Activated CD4-positive, alpha-beta T cell treated with anti-CD3 and anti-CD28 coated beads, Interleukin-2, amount 50 U/mL, for 48 hours (primary cell): ENCODE measurements at regions not wholly inside any gene's neighbourhood (a gene's known extent, or its start where the extent isn't known, plus 50 kb on each side); places are given as distances from the start of the nearest gene placed in this dataset.

Experiments used
- DNase-seq, 2 experiments: peaks; one replicate each; pipeline ENCODE4 v3.0.0-alpha.2; 2020

GRCh38 chr1:228979325-228979699 lies 244.0 kb downstream of the RHOU start:
- DNase-seq, result no peak

- no peak for DNase-seq
Measured at GRCh38 chr1:228979774-228980173, 244.5 kb downstream of the RHOU start.

- DNase-seq, result no peak
Measured at GRCh38 chr1:228980232-228980937, 245.1 kb downstream of the RHOU start.

- no peak for DNase-seq
Measured at GRCh38 chr1:228982637-228983036, 247.4 kb downstream of the RHOU start.

- DNase-seq, result no peak
Measured at GRCh38 chr1:228983231-228983660, 248.0 kb downstream of the RHOU start.

- no peak for DNase-seq
Measured at GRCh38 chr1:228983661-228984060, 248.4 kb downstream of the RHOU start.

- DNase-seq, result no peak
Measured at GRCh38 chr1:228984107-228984506, 248.8 kb downstream of the RHOU start.

GRCh38 chr1:228984646-228985631 lies 249.7 kb downstream of the RHOU start:
- no peak for DNase-seq

GRCh38 chr1:228985661-228986060 lies 250.4 kb downstream of the RHOU start:
- DNase-seq, result no peak

- DNase-seq, result no peak
Measured at GRCh38 chr1:228986093-228986904, 251.0 kb downstream of the RHOU start.

GRCh38 chr1:228987286-228987685 lies 252.0 kb downstream of the RHOU start:
- DNase-seq, result no peak

- no peak for DNase-seq
Measured at GRCh38 chr1:228987736-228988506, 252.6 kb downstream of the RHOU start.

- no peak for DNase-seq
Measured at GRCh38 chr1:228988664-228989063, 253.4 kb downstream of the RHOU start.

GRCh38 chr1:228989176-228989575 lies 253.9 kb downstream of the RHOU start:
- no peak for DNase-seq

- DNase-seq, result no peak
Measured at GRCh38 chr1:228989676-228989991, 254.4 kb downstream of the RHOU start.

- no peak for DNase-seq
Measured at GRCh38 chr1:228989992-228990827, 254.9 kb downstream of the RHOU start.

- no peak for DNase-seq
Measured at GRCh38 chr1:228990906-228991569, 255.8 kb downstream of the RHOU start.

- no peak for DNase-seq
Measured at GRCh38 chr1:228992044-228992443, 256.8 kb downstream of the RHOU start.

GRCh38 chr1:228992907-228993535 lies 257.7 kb downstream of the RHOU start:
- DNase-seq, result no peak
